NT2/D1 (cell line): ENCODE measurements at regions not wholly inside any gene's neighbourhood (a gene's known extent, or its start where the extent isn't known, plus 50 kb on each side); places are given as distances from the start of the nearest gene placed in this dataset.

Source experiments
- DNase-seq: peaks from one replicate; pipeline ENCODE4 v3.0.0-alpha.2; 2011; ENCODE audit warnings: low read depth, low spot score
- H3K27me3 ChIP-seq: 2 replicates; pipeline ENCODE4 v1.6.0; 2011; ENCODE audit warnings: mild to moderate bottlenecking; ENCODE audit not compliant: insufficient read length, insufficient read depth
- H3K36me3 ChIP-seq: 2 replicates; pipeline ENCODE4 v1.6.1; 2011; ENCODE audit warnings: mild to moderate bottlenecking, low read length, mixed read lengths; ENCODE audit not compliant: insufficient read depth, insufficient read length
- H3K4me1 ChIP-seq: 2 replicates; pipeline ENCODE4 v1.5.1; 2011; ENCODE audit not compliant: insufficient read depth, insufficient read length
- H3K4me3 ChIP-seq: 2 replicates; pipeline ENCODE4 v1.5.1; 2011; ENCODE audit warnings: low read depth; ENCODE audit not compliant: insufficient read length
- H3K9ac ChIP-seq: 2 replicates; pipeline ENCODE4 v1.6.0; 2011; ENCODE audit warnings: low read depth; ENCODE audit not compliant: insufficient read length
- H3K9me3 ChIP-seq: 2 replicates; pipeline ENCODE4 v1.5.1; 2011; ENCODE audit warnings: mild to moderate bottlenecking, low read length; ENCODE audit not compliant: insufficient read depth
- SUZ12 ChIP-seq: IDR thresholded peaks from 2 replicates; pipeline ENCODE4 v1.6.1; 2011; ENCODE audit not compliant: insufficient read length, insufficient read depth; ENCODE audit errors: extremely low read depth
- YY1 ChIP-seq: IDR thresholded peaks from 2 replicates; pipeline ENCODE4 v1.6.1; 2011; ENCODE audit not compliant: insufficient read length, insufficient read depth
- ZNF274 ChIP-seq: IDR thresholded peaks from 2 replicates; pipeline ENCODE4 v1.6.1; 2011; ENCODE audit warnings: mild to moderate bottlenecking, low read depth, low read length

- DNase-seq: no peak
- H3K4me3 ChIP-seq: no peak overlapping the region
- TF ChIP-seq YY1: no peak
- no peak for TF ChIP-seq SUZ12
- TF ChIP-seq ZNF274: no peak
- H3K36me3 ChIP-seq: no peaks in the 10 kb centered on the region
- H3K27me3 ChIP-seq: no peaks in the 10 kb centered on the region
- peaks cover 21% of the 10 kb centered on the region for H3K4me1 ChIP-seq
- no peaks in the 10 kb centered on the region for H3K9me3 ChIP-seq
- H3K9ac ChIP-seq: no peak overlapping the region
Measured at GRCh38 chr18:46418663-46419260, 238.3 kb downstream of the LOXHD1 start.

- Histone ChIP-seq H3K36me3 (no peaks in the 10 kb centered on the region), H3K27me3 (no peaks in the 10 kb centered on the region), H3K4me1 (peaks cover 15% of the 10 kb centered on the region), H3K9me3 (no peaks in the 10 kb centered on the region), H3K4me3 (no peak overlapping the region), H3K9ac (no peak overlapping the region)
- no peak for TF ChIP-seq ZNF274
- no peak for TF ChIP-seq SUZ12
- no peak for TF ChIP-seq YY1
- DNase-seq: no peak
Measured at GRCh38 chr18:46419391-46420141, 237.5 kb downstream of the LOXHD1 start.

GRCh38 chr18:46421973-46422551 is 235.0 kb downstream of the LOXHD1 start:
- Histone ChIP-seq H3K4me1 (peaks cover 20% of the 10 kb centered on the region), H3K4me3 (no peak overlapping the region), H3K9ac (no peak overlapping the region), H3K9me3 (no peaks in the 10 kb centered on the region), H3K27me3 (no peaks in the 10 kb centered on the region), H3K36me3 (no peaks in the 10 kb centered on the region)
- no peak for DNase-seq
- TF ChIP-seq YY1: no peak
- TF ChIP-seq SUZ12: no peak
- TF ChIP-seq ZNF274: no peak

- no peaks in the 10 kb centered on the region for H3K36me3 ChIP-seq
- TF ChIP-seq ZNF274: no peak
- peaks cover 21% of the 10 kb centered on the region for H3K4me1 ChIP-seq
- H3K9me3 ChIP-seq: no peaks in the 10 kb centered on the region
- H3K9ac ChIP-seq: no peak overlapping the region
- H3K4me3 ChIP-seq: no peak overlapping the region
- DNase-seq: no peak
- H3K27me3 ChIP-seq: no peaks in the 10 kb centered on the region
Measured at GRCh38 chr18:46422552-46423055, 234.4 kb downstream of the LOXHD1 start.

- H3K27me3 ChIP-seq: no peaks in the 10 kb centered on the region
- H3K4me3 ChIP-seq: no peak overlapping the region
- peaks cover 21% of the 10 kb centered on the region for H3K4me1 ChIP-seq
- no peak overlapping the region for H3K9ac ChIP-seq
- H3K36me3 ChIP-seq: no peaks in the 10 kb centered on the region
- no peak for TF ChIP-seq SUZ12
- no peak for TF ChIP-seq ZNF274
- TF ChIP-seq YY1: no peak
- H3K9me3 ChIP-seq: no peaks in the 10 kb centered on the region
- no peak for DNase-seq
Measured at GRCh38 chr18:46423226-46423805, 233.7 kb downstream of the LOXHD1 start.

GRCh38 chr18:46424898-46425297 is 232.1 kb downstream of the LOXHD1 start:
- H3K27me3 ChIP-seq: no peaks in the 10 kb centered on the region
- no peaks in the 10 kb centered on the region for H3K36me3 ChIP-seq
- H3K9me3 ChIP-seq: no peaks in the 10 kb centered on the region
- peak overlapping the region; percentile 64 for H3K9ac ChIP-seq
- no peak for DNase-seq
- TF ChIP-seq YY1: no peak
- no peak for TF ChIP-seq SUZ12
- no peak for TF ChIP-seq ZNF274
- H3K4me3 ChIP-seq: no peak overlapping the region
- H3K4me1 ChIP-seq: peaks cover 13% of the 10 kb centered on the region

- Histone ChIP-seq H3K9me3 (no peaks in the 10 kb centered on the region), H3K4me1 (peaks cover 13% of the 10 kb centered on the region)
- TF ChIP-seq ZNF274 (no peak), YY1 (no peak), SUZ12 (no peak)
Measured at GRCh38 chr18:46425511-46425910, 231.5 kb downstream of the LOXHD1 start.

More at GRCh38 chr18:46425511-46425910, 231.5 kb downstream of the LOXHD1 start:
- DNase-seq: no peak
- no peaks in the 10 kb centered on the region for H3K27me3 ChIP-seq
- no peak overlapping the region for H3K9ac ChIP-seq
- H3K4me3 ChIP-seq: no peak overlapping the region
- H3K36me3 ChIP-seq: no peaks in the 10 kb centered on the region
